Stimulated activated CD8-positive, alpha-beta memory T cell treated with anti-CD3 and anti-CD28 coated beads, Interleukin-12 subunit alpha, Interleukin-12 subunit beta, amount 100 ng/mL, for 24 hours (primary cell): ENCODE measurements at regions not wholly inside any gene's neighbourhood (a gene's known extent, or its start where the extent isn't known, plus 50 kb on each side); places are given as distances from the start of the nearest gene placed in this dataset.

Experiments
- DNase-seq: peaks from one replicate; pipeline ENCODE4 v3.0.0-alpha.2; 2020; ENCODE audit errors: extremely low read depth

- no peak for DNase-seq
Measured at GRCh38 chr2:16818203-16818556, 152.5 kb upstream of the CYRIA start.

DNA sequence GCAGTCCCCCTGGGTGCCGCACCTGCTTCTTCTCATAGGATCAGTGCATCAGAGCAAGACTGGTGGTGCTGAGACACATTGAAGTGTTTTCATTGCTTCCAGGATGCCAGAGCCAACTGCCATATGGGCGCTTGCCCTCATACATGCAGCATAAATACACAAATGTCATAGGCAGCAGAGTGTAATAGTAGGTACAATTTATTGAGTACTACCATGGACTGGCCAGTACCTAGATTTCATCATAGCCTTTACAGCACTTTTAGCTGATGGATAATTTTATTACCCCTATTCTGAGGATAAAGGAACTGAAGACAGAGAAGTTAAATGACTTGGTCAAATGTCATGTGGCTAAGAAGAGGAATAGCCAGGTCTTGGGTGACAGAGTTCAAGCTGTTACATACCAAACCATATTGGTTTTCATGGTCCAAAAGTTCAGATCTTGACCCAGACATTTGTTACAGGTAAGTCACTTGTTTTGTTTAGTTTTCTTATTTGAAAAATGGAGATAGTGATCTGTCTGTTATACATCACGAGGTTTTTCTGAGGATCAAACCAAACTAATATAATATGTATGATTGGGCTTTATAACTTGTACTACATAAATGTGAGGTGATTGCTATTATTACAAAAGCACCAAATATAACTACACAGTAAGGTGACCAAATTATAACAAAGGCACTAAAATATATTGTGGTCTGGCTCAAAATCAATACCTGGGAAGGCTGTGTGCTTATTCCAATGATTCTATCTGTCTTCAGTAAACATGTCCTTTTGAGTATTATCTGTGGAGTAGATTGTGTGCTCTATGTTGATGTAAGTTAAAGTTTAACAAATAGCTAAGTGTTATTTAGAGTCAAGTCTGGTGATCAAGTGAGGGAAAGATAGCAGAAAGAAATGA, 151.9 kb upstream of the CYRIA start:
- DNase-seq: no peak

DNA sequence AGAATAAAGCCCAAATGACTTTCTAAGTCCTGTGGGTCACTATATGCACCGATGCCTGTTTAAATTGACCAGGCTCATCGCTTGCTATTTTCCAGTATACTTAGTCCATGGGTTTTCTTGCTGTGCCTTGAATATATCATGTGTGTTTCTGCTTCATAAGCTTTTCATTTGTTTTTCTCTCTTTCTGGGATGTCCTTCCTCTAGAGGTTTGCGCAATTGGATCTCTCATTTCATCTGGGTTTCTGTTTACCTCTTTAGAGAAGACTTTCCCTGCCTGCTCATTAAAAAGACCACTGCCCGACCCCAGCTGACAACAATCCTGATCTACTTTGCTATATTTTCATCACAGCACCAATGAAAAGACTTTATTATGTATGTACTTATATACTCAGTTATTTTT, 150.9 kb upstream of the CYRIA start:
- no peak for DNase-seq

DNA sequence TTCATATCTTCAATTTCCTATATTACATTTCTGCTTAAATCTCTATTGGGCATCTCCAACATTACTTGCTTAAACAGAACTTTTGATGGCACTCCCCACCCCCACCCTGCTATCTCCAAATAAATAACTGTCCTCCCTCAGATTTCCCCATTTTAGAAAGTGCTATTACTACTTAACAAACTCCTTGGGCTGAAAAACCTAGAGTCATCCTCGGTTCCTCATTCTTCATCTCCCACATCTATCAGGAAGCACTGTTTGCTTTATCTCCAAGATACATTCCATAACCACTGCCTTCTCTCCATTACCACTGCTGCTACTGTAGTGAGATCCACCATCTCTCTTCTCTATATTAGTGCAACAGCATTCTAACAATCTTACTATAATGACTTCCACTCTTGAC, 150.4 kb upstream of the CYRIA start:
- DNase-seq: no peak

GRCh38 chr2:16813593-16813992, 148.0 kb upstream of the CYRIA start:
- no peak for DNase-seq

GRCh38 chr2:16798472-16798871, 132.8 kb upstream of the CYRIA start:
- no peak for DNase-seq

DNA sequence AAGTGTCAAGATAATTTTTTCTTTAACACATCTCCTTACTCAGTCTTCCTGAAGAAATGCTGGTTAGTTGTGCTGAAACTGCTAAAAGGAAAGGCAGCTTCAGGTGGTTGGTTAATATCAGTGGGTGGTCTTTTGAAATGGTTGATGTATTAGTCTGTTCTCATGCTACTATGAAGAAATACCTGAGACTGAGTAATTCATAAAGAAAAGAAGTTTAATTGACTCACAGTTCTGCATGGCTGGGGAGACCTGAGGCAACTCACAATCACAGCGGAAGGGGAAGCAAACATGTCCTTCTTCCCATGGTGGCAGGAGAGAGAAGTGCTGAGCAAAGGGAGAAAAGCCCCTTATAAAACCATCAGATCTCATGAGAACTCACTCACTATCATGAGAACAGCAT, 125.9 kb upstream of the CYRIA start:
- DNase-seq: no peak

GRCh38 chr2:16785149-16785548, 119.5 kb upstream of the CYRIA start:
- no peak for DNase-seq

- no peak for DNase-seq
Measured at GRCh38 chr2:16784652-16785051, 119.0 kb upstream of the CYRIA start.

DNA sequence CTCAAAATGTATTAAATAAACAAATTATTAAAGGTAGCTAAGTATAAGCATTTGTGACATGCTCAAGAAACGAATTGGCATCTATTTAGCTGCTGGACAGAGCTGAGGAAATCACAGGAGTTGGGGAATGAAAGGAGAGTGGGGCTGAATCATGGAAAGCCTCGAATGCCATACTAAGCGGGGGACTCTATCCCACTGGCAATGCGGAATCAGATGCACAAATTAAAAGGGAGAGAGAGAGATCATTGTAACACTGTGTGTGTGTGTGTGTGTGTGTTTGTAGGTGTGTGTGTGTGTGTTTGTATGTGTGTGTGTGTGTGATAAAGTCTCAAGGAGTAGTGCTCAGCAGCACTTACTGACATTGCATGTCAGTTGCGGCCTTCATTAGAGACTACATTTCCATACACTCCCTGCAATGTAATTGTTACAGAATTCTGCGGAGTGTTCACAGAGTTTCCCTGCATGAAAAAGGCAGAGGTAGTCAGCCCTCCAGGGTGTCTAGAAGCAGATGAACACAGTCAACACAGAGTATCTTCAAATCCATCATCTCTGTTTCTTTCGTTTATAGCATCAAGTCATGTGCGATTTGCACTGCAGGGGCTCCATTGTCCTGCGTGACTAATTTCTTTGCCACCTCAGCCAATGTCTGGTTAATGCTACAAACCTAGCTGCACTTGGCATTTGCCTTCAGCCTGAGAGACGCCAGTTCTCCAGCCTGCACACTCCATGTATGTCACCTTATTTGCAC, 111.7 kb upstream of the CYRIA start:
- DNase-seq: no peak

DNA sequence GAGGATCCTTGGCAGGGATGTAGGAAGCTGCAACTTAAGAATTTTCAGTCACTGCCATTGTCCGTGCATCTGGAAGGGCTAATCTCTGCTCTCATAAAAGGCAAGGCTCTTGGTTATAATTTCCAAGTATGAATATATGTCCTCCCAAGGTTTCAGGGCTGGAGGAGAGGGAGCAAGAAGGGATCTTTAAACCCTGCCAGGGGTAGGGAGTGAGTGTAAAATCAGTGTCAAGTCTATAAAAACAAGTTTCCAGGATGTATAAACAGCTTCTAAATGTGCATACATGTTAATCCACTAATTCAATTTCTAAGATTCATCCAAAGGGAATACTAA, 110.2 kb upstream of the CYRIA start:
- no peak for DNase-seq

DNA sequence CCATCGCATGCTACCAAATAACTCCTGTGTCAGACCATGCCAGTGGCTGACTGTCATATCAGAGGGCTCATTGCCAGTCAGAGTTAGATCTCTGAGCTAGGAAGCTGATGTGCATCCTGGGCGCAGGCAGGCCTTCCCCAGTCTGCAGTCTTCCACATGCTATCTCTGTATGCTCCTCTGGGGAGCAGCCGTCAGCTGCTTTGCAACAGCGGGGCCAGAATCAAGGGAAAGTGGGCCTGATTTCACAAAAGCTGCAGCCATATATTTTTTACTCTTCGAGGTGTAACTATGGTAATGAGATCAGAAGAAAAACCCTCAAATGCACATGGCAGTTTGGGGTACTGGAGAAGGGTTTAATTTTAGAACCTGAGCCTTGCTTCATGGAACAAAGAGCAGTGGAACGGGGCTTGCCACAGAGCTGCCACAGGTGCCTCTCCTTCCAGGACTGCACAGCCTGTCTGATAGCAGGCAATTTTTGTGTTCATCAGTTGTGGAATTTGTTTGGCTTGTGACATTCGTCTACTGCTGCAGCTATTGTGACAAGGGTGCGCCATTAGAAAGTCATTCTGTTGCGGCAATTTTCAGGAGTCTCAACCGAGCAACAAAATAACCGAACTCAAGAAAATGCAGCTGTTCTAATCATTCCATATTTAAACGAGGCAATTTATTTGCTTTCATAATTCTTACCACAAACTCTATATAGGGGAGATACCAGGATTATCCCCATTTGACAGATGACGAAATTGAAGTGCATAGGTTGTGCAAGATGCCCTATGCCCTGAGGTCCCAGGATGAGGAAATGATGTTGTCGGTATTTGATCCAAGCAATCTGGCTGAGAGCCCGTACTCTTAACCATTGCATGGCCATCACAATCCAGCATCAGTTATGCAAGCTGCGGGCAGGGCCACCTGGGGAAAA, 109.6 kb upstream of the CYRIA start:
- no peak for DNase-seq

GRCh38 chr2:16774091-16774490, 108.5 kb upstream of the CYRIA start:
- no peak for DNase-seq

DNA sequence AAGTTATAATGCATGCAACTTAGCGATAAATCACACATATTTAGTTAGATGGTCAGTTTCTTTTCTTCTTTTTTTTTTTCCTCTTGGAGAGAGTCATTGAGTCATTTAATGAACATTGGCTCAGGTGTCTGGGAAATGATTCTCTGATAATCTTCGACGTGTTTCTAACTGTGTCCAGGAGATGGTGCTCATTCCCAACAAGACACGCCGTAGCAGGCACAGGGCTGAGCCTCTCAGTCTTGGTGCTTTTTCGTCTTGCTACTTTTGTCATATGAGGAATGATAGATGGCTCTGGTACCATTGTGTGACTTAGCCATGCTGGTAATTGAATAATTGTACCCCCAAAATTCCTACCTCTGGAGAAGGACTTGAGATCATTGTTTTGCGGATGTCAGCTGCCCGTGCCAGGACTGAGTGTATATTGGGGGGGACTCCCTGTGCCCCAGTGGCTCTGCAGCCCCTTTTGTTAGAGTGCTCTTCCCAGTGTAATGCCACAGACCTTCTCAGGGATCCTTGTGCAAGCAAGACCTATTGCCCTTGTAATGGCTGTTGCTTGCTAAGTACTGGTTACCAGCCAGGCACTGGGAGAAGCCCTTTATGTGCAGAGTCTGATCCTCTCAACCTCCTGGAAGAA, 107.6 kb upstream of the CYRIA start:
- no peak for DNase-seq

DNA sequence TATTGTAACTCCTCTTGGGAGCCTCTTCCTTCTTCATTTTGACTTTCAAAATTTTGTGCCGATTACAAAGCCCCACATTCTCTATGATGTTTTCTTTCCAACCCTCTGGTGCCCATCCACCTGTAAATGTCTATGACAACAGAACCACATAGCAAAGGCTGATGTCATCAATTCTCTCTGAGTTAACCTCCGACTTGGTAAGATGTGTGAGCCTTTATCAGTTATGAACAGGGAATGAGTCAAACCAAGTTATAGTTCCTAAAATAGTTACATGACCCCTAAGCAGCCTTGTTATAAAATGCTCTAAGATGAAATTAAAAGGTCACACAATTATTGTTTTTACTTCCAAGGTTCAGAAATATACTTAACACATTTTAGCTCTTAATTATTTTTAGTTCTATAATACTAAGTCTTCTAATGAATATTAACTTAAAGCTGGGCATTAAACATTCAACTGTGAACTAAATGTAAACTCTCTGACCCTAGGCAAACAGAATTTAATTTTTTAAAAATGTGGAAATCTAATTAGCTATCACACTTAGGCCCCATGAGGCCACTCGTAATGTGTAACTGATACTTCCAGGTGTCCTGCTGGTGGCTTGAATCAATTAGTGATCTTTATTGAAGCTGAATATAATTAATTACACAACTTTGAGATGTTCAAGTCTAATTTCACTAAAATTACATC, 102.3 kb upstream of the CYRIA start:
- no peak for DNase-seq

DNA sequence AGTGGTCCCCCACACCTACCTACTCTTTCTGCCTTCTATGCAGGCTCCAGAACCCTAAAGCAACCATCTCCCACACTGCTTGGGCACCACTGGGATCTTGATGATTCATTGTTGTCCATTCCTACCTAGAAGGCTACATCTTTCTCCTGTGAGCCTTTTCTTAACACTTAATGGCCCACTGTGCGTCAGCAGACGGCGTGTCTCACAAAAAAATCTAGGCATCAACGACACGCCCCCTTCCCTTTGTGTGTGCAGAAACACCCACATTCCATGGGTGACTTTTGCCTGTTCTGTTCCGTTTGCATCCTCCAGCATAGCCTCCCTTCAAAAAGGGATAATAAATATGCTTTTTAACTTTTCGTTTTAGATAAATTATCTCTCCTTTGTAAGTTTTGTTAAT, 99.7 kb upstream of the CYRIA start:
- DNase-seq: no peak

DNA sequence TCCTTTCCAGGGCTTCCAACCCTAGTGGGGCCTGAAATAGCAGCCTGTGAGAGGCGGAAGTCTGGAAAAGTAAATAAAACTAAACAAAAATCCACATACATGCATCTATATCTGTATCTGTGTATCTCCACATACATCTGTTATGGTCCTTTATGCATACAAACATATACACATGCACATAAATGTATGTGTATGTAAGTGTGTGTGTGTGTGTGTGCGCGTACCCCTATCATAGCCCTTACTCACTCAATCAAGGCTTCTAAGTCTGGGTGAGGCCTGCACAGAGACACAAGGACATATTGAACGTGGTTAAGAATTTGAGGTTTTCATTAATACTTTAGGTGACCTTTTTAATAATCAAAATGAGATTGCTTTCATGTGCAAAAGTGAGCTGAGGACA, 98.9 kb upstream of the CYRIA start:
- no peak for DNase-seq

DNA sequence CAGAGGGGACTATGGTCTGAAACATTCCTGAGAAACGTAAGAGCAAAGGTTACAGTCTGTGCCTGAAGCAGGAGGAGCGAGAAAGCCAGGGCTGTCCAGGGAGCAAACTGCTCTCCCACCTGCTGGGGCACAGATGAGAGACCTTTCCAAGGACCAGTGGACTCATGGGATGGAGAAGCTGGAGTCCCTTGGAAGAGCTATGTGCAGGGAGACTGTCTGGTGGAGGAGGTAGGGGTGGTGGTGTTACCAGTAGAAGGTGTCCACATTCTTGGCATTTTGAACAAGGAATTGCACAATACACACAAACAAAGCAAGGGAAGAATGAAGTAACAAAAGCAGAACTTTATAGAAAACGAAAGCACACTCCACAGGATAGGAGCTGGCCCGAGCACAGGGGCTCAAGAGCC, 97.9 kb upstream of the CYRIA start:
- no peak for DNase-seq

DNA sequence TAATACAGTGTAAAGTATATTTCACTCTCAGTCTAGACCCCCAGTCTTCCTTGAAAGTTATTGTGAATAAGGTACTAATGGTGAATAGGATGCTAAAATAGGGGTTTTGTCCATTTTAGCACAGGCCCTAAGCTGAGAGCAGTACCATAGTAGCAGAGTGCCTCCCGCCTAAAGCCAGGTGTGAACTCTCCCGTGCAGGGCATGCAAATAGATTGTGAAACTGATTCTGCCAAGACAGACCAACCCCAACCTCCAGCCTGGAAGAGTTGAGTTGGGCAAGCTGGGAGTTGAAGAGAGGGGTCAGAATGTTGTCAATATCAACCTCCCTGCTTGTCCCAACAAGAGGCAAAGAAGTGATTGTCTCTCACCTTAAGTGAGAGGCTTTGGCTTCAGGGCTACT, 97.4 kb upstream of the CYRIA start:
- no peak for DNase-seq

DNA sequence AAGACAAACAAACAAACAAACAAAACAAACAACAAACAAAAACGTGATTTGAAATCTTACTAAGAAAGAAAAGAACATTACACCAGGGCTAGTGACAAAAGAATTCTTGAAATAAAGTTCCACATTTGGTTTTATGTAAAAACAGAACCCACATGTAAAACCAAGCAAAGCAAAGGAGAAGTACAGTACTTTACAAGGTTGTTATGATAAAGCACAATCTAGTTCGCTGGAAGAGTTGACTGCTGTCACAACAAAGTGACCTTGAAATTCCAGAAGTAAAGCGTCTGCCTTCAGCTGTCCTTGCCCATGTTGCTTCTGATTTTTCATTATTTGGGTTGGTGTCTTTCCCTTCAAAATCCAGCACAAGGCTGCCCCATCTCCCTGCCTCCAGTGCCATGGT, 94.8 kb upstream of the CYRIA start:
- DNase-seq: no peak
